Chondrocyte (in vitro differentiated cells): ENCODE measurements at regions not wholly inside any gene's neighbourhood (a gene's known extent, or its start where the extent isn't known, plus 50 kb on each side); places are given as distances from the start of the nearest gene placed in this dataset.

ENCODE experiments used
- DNase-seq: peaks from one replicate; pipeline ENCODE4 v3.0.0; 2021; ENCODE audit warnings: mixed read lengths, low spot score
- H3K27ac Mint-ChIP-seq: one replicate; pipeline ENCODE4 v1.8.0; 2021; ENCODE audit warnings: mild to moderate bottlenecking, moderate library complexity, mixed read lengths; ENCODE audit not compliant: unreplicated experiment
- H3K27me3 Mint-ChIP-seq: 2 replicates; pipeline ENCODE4 v1.8.0; 2021; ENCODE audit warnings: low read depth, mixed read lengths
- H3K36me3 Mint-ChIP-seq: 2 replicates; pipeline ENCODE4 v1.8.0; 2021; ENCODE audit warnings: low read depth, mixed read lengths
- H3K4me1 Mint-ChIP-seq: 2 replicates; pipeline ENCODE4 v1.8.0; 2021; ENCODE audit warnings: low read depth, mild to moderate bottlenecking, mixed read lengths
- H3K4me3 Mint-ChIP-seq: one replicate; pipeline ENCODE4 v1.8.0; 2021; ENCODE audit warnings: mild to moderate bottlenecking, moderate library complexity, mixed read lengths; ENCODE audit not compliant: unreplicated experiment
- H3K9me3 Mint-ChIP-seq: 2 replicates; pipeline ENCODE4 v1.8.0; 2021; ENCODE audit warnings: low read depth, mixed read lengths
- TF ChIP-seq, protein P1 (sequence below): fragments of 200-600 bp; sonication (generic); IDR thresholded peaks from 2 replicates; pipeline ENCODE4 v1.5.0; 2021; ENCODE audit warnings: antibody characterized with exemption, mild to moderate bottlenecking, moderate library complexity

GRCh38 chr6:9795880-9796279 lies 619.0 kb downstream of the TFAP2A start:
- no peak overlapping the region for H3K4me3 Mint-ChIP-seq

DNA sequence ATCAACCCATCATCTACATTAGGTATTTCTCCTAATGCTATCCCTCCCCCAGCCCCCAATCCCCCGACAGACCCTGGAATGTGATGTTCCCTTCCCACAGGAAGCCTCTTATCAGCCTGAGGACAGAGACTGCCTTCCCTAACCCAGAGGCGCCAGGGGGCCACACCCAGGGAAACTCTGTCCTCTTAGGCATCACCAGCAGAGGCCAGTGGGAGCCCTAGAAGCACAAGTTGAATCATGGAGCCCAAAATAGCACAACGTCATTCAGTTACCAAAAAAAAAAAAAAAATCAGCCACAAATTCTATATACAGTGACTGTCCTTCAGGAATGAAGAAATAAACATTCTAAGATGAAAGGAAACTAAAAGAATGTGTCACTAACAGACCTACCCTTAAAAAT lies 625.7 kb downstream of the TFAP2A start:
- TF ChIP-seq, protein P1, sequence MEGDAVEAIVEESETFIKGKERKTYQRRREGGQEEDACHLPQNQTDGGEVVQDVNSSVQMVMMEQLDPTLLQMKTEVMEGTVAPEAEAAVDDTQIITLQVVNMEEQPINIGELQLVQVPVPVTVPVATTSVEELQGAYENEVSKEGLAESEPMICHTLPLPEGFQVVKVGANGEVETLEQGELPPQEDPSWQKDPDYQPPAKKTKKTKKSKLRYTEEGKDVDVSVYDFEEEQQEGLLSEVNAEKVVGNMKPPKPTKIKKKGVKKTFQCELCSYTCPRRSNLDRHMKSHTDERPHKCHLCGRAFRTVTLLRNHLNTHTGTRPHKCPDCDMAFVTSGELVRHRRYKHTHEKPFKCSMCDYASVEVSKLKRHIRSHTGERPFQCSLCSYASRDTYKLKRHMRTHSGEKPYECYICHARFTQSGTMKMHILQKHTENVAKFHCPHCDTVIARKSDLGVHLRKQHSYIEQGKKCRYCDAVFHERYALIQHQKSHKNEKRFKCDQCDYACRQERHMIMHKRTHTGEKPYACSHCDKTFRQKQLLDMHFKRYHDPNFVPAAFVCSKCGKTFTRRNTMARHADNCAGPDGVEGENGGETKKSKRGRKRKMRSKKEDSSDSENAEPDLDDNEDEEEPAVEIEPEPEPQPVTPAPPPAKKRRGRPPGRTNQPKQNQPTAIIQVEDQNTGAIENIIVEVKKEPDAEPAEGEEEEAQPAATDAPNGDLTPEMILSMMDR = peak; percentile 25
- Mint-ChIP-seq H3K27ac (no peak overlapping the region), H3K27me3 (no peaks in the 10 kb centered on the region), H3K4me3 (no peak overlapping the region), H3K4me1 (peaks cover 4% of the 10 kb centered on the region), H3K36me3 (no peaks in the 10 kb centered on the region), H3K9me3 (peaks cover 3% of the 10 kb centered on the region)
- no peak for DNase-seq

More at GRCh38 chr6:9795880-9796279, 619.0 kb downstream of the TFAP2A start:
- Mint-ChIP-seq H3K27me3 (no peaks in the 10 kb centered on the region), H3K9me3 (peaks cover 10% of the 10 kb centered on the region), H3K36me3 (no peaks in the 10 kb centered on the region), H3K27ac (no peak overlapping the region), H3K4me1 (no peaks in the 10 kb centered on the region)
- no peak for DNase-seq
- TF ChIP-seq, protein P1 = no peak

DNA sequence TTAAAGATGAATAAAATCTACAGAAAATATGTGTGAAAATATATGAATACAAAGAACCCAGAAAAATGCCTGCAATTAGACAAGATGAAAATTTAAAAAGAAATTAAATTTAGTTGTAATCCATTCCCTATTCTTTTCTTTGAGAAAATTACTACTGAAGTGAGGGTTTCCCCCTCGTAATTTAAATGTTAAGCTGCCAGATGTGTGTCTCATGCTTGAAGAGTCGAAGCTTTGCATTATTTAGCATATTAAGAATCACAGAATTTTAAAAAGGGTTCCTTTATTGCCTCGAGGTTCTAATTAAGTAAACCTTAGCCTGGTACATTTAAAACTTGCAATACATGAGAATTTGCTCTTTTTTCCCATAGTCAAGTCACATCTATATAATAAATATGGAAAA lies 630.1 kb downstream of the TFAP2A start:
- Mint-ChIP-seq H3K27ac (no peak overlapping the region), H3K36me3 (no peaks in the 10 kb centered on the region), H3K27me3 (no peaks in the 10 kb centered on the region), H3K4me3 (no peak overlapping the region), H3K4me1 (peaks cover 4% of the 10 kb centered on the region), H3K9me3 (peaks cover 8% of the 10 kb centered on the region)
- TF ChIP-seq, protein P1 = no peak
- DNase-seq = no peak

GRCh38 chr6:9783567-9783966 lies 631.3 kb downstream of the TFAP2A start:
- Mint-ChIP-seq H3K4me3 (no peak overlapping the region), H3K9me3 (peaks cover 8% of the 10 kb centered on the region), H3K36me3 (no peaks in the 10 kb centered on the region), H3K4me1 (no peaks in the 10 kb centered on the region), H3K27me3 (no peaks in the 10 kb centered on the region), H3K27ac (no peak overlapping the region)
- no peak for DNase-seq
- TF ChIP-seq, protein P1 = no peak

DNA sequence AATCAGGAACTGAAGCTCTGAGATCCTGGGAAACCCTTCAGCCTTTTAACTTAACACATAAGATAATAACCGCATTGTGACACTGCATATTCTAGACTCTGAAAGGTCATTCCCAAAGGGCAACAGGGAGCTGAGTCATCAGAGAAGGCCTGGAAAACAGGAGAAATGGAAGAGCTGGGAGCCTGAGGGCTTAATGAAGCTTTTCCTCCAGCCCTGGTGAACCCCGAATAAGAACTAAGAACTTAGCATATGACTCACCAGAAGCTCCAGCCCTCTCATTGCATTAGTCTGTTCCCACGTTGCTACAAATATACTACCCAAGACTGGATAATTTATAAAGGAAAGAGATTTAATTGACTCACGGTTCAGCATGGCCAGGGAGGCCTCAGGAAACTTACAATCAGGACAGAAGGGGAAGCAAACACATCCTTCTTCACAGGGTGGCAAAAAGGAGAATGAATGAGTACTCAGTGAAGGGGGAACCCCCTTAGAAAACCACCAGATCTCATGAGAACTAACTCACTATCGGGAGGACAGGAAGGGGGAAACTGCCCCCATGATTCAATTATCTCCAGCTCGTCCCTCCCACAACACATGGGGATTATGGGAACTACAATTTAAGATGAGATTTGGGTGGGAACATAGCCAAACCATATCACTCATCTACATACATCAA lies 648.5 kb downstream of the TFAP2A start:
- DNase-seq = no peak
- no peak overlapping the region for H3K4me3 Mint-ChIP-seq
- TF ChIP-seq, protein P1 = no peak
- peak overlapping the region; percentile 79 for H3K27ac Mint-ChIP-seq
- H3K9me3 Mint-ChIP-seq = peaks cover 3% of the 10 kb centered on the region
- peaks cover 18% of the 10 kb centered on the region for H3K4me1 Mint-ChIP-seq
- no peaks in the 10 kb centered on the region for H3K36me3 Mint-ChIP-seq
- H3K27me3 Mint-ChIP-seq = no peaks in the 10 kb centered on the region
